ENCODE measurements at regions not wholly inside any gene's neighbourhood (a gene's known extent, or its start where the extent isn't known, plus 50 kb on each side); places are given as distances from the start of the nearest gene placed in this dataset.

DNA sequence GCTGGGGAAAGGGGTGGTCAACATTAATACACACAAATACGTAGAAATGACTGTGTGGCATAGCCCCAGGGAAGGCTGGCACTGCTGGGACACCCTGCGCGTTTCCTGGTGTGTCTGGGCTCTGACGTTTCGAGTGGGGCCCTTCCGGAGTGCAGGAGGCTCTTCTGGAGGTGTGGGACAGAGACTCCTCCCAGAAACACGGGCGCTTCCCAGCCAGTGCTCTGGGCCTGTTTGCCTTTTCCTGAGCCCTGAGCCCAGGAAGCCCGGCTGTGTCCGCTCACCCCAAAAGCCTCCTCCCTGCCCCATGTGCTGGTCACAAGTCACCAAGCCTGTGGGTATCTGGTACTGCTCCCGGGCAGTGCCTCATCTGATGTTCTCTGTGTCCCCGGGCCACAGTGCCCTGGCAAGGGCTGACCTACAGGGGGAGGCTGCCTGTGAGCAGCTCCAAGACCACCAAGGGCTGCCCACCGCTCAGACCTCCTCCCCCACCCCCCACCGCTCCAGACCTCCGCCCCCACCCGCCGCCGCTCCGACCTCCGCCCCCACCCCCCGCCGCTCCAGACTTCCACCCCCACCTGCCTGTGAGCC, 1133.3 kb downstream of the BRD1 start:
- no peak for DNase-seq (ENCODE audit: extremely low read depth, insufficient read length)
- H3K36me3 ChIP-seq (ENCODE audit: control insufficient read depth, insufficient read depth, low read length) = no peaks in the 10 kb centered on the region
- H3K4me3 ChIP-seq (replicated peaks; ENCODE audit: low read depth, low read length) = no peak overlapping the region
- H3K27me3 ChIP-seq (replicated peaks; ENCODE audit: control insufficient read depth, insufficient read depth, low read length) = no peaks in the 10 kb centered on the region
- no peak for TF ChIP-seq CTCF (IDR thresholded peaks at IDR 0.05; ENCODE audit: insufficient read depth, low read length, poor library complexity, severe bottlenecking)

GRCh38 chr22:48693377-48694135, 1134.1 kb downstream of the BRD1 start:
- no peak for TF ChIP-seq CTCF (IDR thresholded peaks at IDR 0.05; ENCODE audit: insufficient read depth, low read length, poor library complexity, severe bottlenecking)
- Histone ChIP-seq H3K36me3 (ENCODE audit: control insufficient read depth, insufficient read depth, low read length) (no peaks in the 10 kb centered on the region), H3K27me3 (replicated peaks; ENCODE audit: control insufficient read depth, insufficient read depth, low read length) (no peaks in the 10 kb centered on the region), H3K4me3 (replicated peaks; ENCODE audit: low read depth, low read length) (no peak overlapping the region)
- DNase-seq (ENCODE audit: extremely low read depth, insufficient read length) = no peak

DNA sequence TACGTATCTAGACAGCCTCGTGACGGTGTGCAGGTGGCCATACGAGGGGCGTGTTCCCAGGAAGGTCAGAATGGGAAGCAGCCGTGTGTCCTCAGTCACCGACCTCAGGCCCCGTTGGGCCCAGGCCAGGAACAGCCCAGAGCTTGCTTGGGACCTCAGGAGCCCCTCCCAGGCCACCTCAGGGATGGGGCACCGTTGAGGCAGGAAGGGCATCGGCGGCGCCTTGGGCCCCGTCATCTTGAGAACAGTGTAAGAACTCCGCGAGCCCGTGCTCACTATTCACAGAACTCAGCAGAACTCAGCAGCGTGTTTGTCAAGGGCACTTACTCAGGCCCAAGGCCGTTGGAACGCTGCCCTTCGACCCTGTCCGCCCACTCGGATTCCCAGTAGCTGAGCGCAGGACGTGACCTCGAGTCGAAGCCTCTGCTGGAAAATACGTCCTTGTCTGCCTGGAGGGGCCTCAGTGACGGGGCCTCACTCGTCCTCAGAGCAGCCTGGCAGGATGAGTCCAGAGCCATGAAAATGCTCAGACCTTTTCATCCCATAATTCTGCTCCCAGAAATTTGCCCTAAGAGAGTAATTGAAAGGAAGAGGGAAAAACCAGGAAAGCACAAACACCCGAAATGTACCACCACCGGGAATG, 1134.8 kb downstream of the BRD1 start:
- H3K27me3 ChIP-seq (replicated peaks; ENCODE audit: control insufficient read depth, insufficient read depth, low read length) = no peaks in the 10 kb centered on the region
- H3K4me3 ChIP-seq (replicated peaks; ENCODE audit: low read depth, low read length) = no peak overlapping the region
- TF ChIP-seq CTCF (IDR thresholded peaks at IDR 0.05; ENCODE audit: insufficient read depth, low read length, poor library complexity, severe bottlenecking) = no peak
- H3K36me3 ChIP-seq (ENCODE audit: control insufficient read depth, insufficient read depth, low read length) = no peaks in the 10 kb centered on the region
- DNase-seq (ENCODE audit: extremely low read depth, insufficient read length) = no peak

GRCh38 chr22:48691431-48691851, 1136.2 kb downstream of the BRD1 start:
- TF ChIP-seq CTCF (IDR thresholded peaks at IDR 0.05; ENCODE audit: insufficient read depth, low read length, poor library complexity, severe bottlenecking) = no peak
- no peak for DNase-seq (ENCODE audit: extremely low read depth, insufficient read length)
- Histone ChIP-seq H3K36me3 (ENCODE audit: control insufficient read depth, insufficient read depth, low read length) (no peaks in the 10 kb centered on the region), H3K4me3 (replicated peaks; ENCODE audit: low read depth, low read length) (no peak overlapping the region), H3K27me3 (replicated peaks; ENCODE audit: control insufficient read depth, insufficient read depth, low read length) (no peaks in the 10 kb centered on the region)

- TF ChIP-seq CTCF (IDR thresholded peaks at IDR 0.05; ENCODE audit: insufficient read depth, low read length, poor library complexity, severe bottlenecking) = no peak
- DNase-seq (ENCODE audit: extremely low read depth, insufficient read length) = no peak
These were observed 1136.9 kb downstream of the BRD1 start for GRCh38 chr22:48690583-48691317.

More at GRCh38 chr22:48690583-48691317, 1136.9 kb downstream of the BRD1 start:
- H3K4me3 ChIP-seq (replicated peaks; ENCODE audit: low read depth, low read length) = no peak overlapping the region
- H3K36me3 ChIP-seq (ENCODE audit: control insufficient read depth, insufficient read depth, low read length) = no peaks in the 10 kb centered on the region
- no peaks in the 10 kb centered on the region for H3K27me3 ChIP-seq (replicated peaks; ENCODE audit: control insufficient read depth, insufficient read depth, low read length)
